H9 (cell line): ENCODE measurements at regions not wholly inside any gene's neighbourhood (a gene's known extent, or its start where the extent isn't known, plus 50 kb on each side); places are given as distances from the start of the nearest gene placed in this dataset.

ENCODE experiments used
- DNase-seq: peaks from one replicate; pipeline ENCODE4 v3.0.0-alpha.2; 2017
- H2AFZ ChIP-seq: one replicate; pipeline ENCODE4 v1.6.1; 2013; ENCODE audit warnings: mild to moderate bottlenecking, low read length, control low read depth, moderate library complexity
- H2AK5ac ChIP-seq: 2 replicates; pipeline ENCODE4 v1.6.1; 2013; ENCODE audit warnings: low read length, control low read depth, mixed read lengths; ENCODE audit not compliant: insufficient read length
- H2BK120ac ChIP-seq: one replicate; pipeline ENCODE4 v1.6.1; 2013; ENCODE audit warnings: low read depth, mild to moderate bottlenecking, low read length, control low read depth, inconsistent platforms; ENCODE audit not compliant: poor library complexity, severe bottlenecking
- H2BK12ac ChIP-seq: 2 replicates; pipeline ENCODE4 v1.6.1; 2013; ENCODE audit warnings: low read length, control low read depth, mixed read lengths, low read depth; ENCODE audit not compliant: insufficient read length
- H2BK15ac ChIP-seq: 2 replicates; pipeline ENCODE4 v1.6.1; 2013; ENCODE audit warnings: low read depth, low read length, control low read depth
- H2BK20ac ChIP-seq: one replicate; pipeline ENCODE4 v1.6.1; 2013; ENCODE audit warnings: low read depth, mild to moderate bottlenecking, low read length, control low read depth, inconsistent platforms; ENCODE audit not compliant: poor library complexity, severe bottlenecking
- H2BK5ac ChIP-seq: 2 replicates; pipeline ENCODE4 v1.6.1; 2013; ENCODE audit warnings: low read length, control low read depth, mixed read lengths; ENCODE audit not compliant: insufficient read length
- H3K14ac ChIP-seq: 2 replicates; pipeline ENCODE4 v1.6.1; 2013; ENCODE audit warnings: low read length, control low read depth; ENCODE audit not compliant: insufficient read depth
- H3K18ac ChIP-seq: 2 replicates; pipeline ENCODE4 v1.6.1; 2013; ENCODE audit warnings: low read depth, mild to moderate bottlenecking, mixed read lengths, low read length, control low read depth; ENCODE audit not compliant: insufficient read length
- H3K23ac ChIP-seq: 2 replicates; pipeline ENCODE4 v1.6.1; 2013; ENCODE audit warnings: low read length, control low read depth, mixed read lengths, low read depth; ENCODE audit not compliant: insufficient read length
- H3K23me2 ChIP-seq: 2 replicates; pipeline ENCODE4 v1.6.1; 2013; ENCODE audit warnings: low read depth, mild to moderate bottlenecking, mixed read lengths, low read length, control low read depth; ENCODE audit not compliant: insufficient read length, poor library complexity, severe bottlenecking
- H3K27ac ChIP-seq: 2 replicates; pipeline ENCODE4 v1.5.1; 2013; ENCODE audit warnings: low read length, control low read depth, mixed read lengths, low read depth; ENCODE audit not compliant: insufficient read length
- H3K27me3 ChIP-seq: 2 replicates; pipeline ENCODE4 v1.6.1; 2013; ENCODE audit warnings: low read length, control low read depth, inconsistent platforms; ENCODE audit not compliant: insufficient read depth
- H3K4ac ChIP-seq: 2 replicates; pipeline ENCODE4 v1.6.1; 2013; ENCODE audit warnings: low read depth, mild to moderate bottlenecking, control low read depth, inconsistent platforms, low read length, moderate library complexity
- H3K4me1 ChIP-seq: 2 replicates; pipeline ENCODE4 v1.6.1; 2013; ENCODE audit warnings: low read length, control low read depth, inconsistent platforms; ENCODE audit not compliant: insufficient read depth
- H3K4me2 ChIP-seq: 2 replicates; pipeline ENCODE4 v1.6.1; 2013; ENCODE audit warnings: low read length, control low read depth, mixed read lengths; ENCODE audit not compliant: insufficient read length, insufficient read depth
- H3K56ac ChIP-seq: 2 replicates; pipeline ENCODE4 v1.6.1; 2013; ENCODE audit warnings: low read depth, mild to moderate bottlenecking, mixed read lengths, low read length, control low read depth; ENCODE audit not compliant: insufficient read length
- H3K79me1 ChIP-seq: 2 replicates; pipeline ENCODE4 v1.6.1; 2013; ENCODE audit warnings: low read depth, mild to moderate bottlenecking, moderate library complexity, low read length, control low read depth, inconsistent platforms; ENCODE audit not compliant: insufficient read depth, poor library complexity, severe bottlenecking
- H3K79me2 ChIP-seq: 2 replicates; pipeline ENCODE4 v1.6.1; 2013; ENCODE audit warnings: low read length, control low read depth, inconsistent platforms; ENCODE audit not compliant: insufficient read depth
- H3K9ac ChIP-seq: 2 replicates; pipeline ENCODE4 v1.6.1; 2013; ENCODE audit warnings: low read length, control low read depth, mixed read lengths; ENCODE audit not compliant: insufficient read length; ENCODE audit errors: extremely low read depth
- H3K9me3 ChIP-seq: one replicate; pipeline ENCODE4 v1.6.1; 2013; ENCODE audit warnings: low read depth, low read length, inconsistent platforms; ENCODE audit not compliant: control insufficient read depth
- H3T11ph ChIP-seq: one replicate; pipeline ENCODE4 v1.6.1; 2013; ENCODE audit warnings: mild to moderate bottlenecking, low read length, control low read depth, inconsistent platforms
- H4K20me1 ChIP-seq: one replicate; pipeline ENCODE4 v1.6.1; 2013; ENCODE audit not compliant: control insufficient read depth, insufficient read length, insufficient read depth
- H4K5ac ChIP-seq: 2 replicates; pipeline ENCODE4 v1.6.1; 2013; ENCODE audit warnings: low read depth, mild to moderate bottlenecking, mixed read lengths, low read length, control low read depth; ENCODE audit not compliant: insufficient read length
- H4K8ac ChIP-seq: replicated peaks from 2 replicates; pipeline ENCODE4 v1.6.1; 2013; ENCODE audit warnings: low read length, control low read depth, mixed read lengths, low read depth; ENCODE audit not compliant: insufficient read length
- H4K91ac ChIP-seq: 2 replicates; pipeline ENCODE4 v1.6.1; 2013; ENCODE audit warnings: low read depth, mild to moderate bottlenecking, moderate library complexity, mixed read lengths, low read length, control low read depth; ENCODE audit not compliant: insufficient read length
- H3K27ac Mint-ChIP-seq, 3 experiments: 2 replicates in 2 of 3; 3 replicates in 1 of 3; pipeline ENCODE4 v1.8.0; 2020 to 2021; ENCODE audit warnings: mixed read lengths in 3 of 3, mild to moderate bottlenecking in 1 of 3, moderate library complexity in 1 of 3
- H3K27me3 Mint-ChIP-seq: 2 replicates; pipeline ENCODE4 v1.8.0; 2021; ENCODE audit warnings: low read depth, mild to moderate bottlenecking, moderate library complexity, mixed read lengths
- H3K36me3 Mint-ChIP-seq, 3 experiments: 2 replicates in 2 of 3; 3 replicates in 1 of 3; pipeline ENCODE4 v1.8.0; 2020 to 2021; ENCODE audit warnings: low read depth in 3 of 3, mixed read lengths in 3 of 3; ENCODE audit not compliant: insufficient read depth in 1 of 3
- H3K4me1 Mint-ChIP-seq, 2 experiments: 2 replicates each; pipeline ENCODE4 v1.8.0; 2020; ENCODE audit warnings: mixed read lengths in 2 of 2
- H3K4me3 Mint-ChIP-seq, 2 experiments: 2 replicates in 1 of 2; 3 replicates in 1 of 2; pipeline ENCODE4 v1.8.0; 2020 to 2021; ENCODE audit warnings: mild to moderate bottlenecking in 2 of 2, mixed read lengths in 2 of 2, moderate library complexity in 1 of 2
- H3K9me3 Mint-ChIP-seq, 2 experiments: 2 replicates in 1 of 2; 3 replicates in 1 of 2; pipeline ENCODE4 v1.8.0; 2020; ENCODE audit warnings: mild to moderate bottlenecking in 2 of 2, mixed read lengths in 2 of 2, moderate library complexity in 1 of 2
- CTCF ChIP-seq: fragments of 200-600 bp; sonication (generic); conservative IDR thresholded peaks from 3 replicates; pipeline ENCODE4 v1.8.0; 2021; ENCODE audit warnings: antibody characterized with exemption, mild to moderate bottlenecking
- WGBS: extraction: QIAGEN DNeasy Blood & Tissue Kit; methylation state at CpG from one replicate; pipeline ENCODE4 v1.1.7; 2013; ENCODE audit warnings: missing lambda C conversion rate, low lambda C conversion rate, mixed read lengths; ENCODE audit not compliant: insufficient read length; ENCODE audit errors: extremely low coverage; 5-methylcytosine and 5-hydroxymethylcytosine counted together

- no peak overlapping the region for H3K18ac ChIP-seq
- H3K4ac ChIP-seq, result no peak overlapping the region
- no peak overlapping the region for H2BK120ac ChIP-seq
- no peak overlapping the region for H2AK5ac ChIP-seq
- no CpG with 5 or more reads among the region's 1 CpG for WGBS
- H2BK15ac ChIP-seq, result no peak overlapping the region
- no peak overlapping the region for H4K5ac ChIP-seq
- no peak overlapping the region for H2BK12ac ChIP-seq
- TF ChIP-seq CTCF, result no peak
- H4K8ac ChIP-seq, result no peak overlapping the region
- Mint-ChIP-seq H3K4me1 (no peaks in the 10 kb centered on the region), H3K27me3 (no peaks in the 10 kb centered on the region), H3K27ac (no peak overlapping the region), H3K36me3 (peaks cover 0 to 8% (median 0%) of the 10 kb centered on the region in 3 experiments; a peak in 2 of 7 replicates), H3K9me3 (peaks cover 0 to 3% of the 10 kb centered on the region in 2 experiments; a peak in 1 of 5 replicates), H3K4me3 (no peak overlapping the region)
- H3K4me1 ChIP-seq, result no peaks in the 10 kb centered on the region
- H3K56ac ChIP-seq, result no peak overlapping the region
- no peak overlapping the region for H2BK5ac ChIP-seq
- H3K27ac ChIP-seq, result no peak overlapping the region
- no peak overlapping the region for H2BK20ac ChIP-seq
- H3K79me1 ChIP-seq, result no peaks in the 10 kb centered on the region
- H4K20me1 ChIP-seq, result no peaks in the 10 kb centered on the region
- no peak overlapping the region for H2AFZ ChIP-seq
- H3K79me2 ChIP-seq, result no peaks in the 10 kb centered on the region
- H3K9me3 ChIP-seq, result no peaks in the 10 kb centered on the region
- no peaks in the 10 kb centered on the region for H3K27me3 ChIP-seq
- no peak overlapping the region for H3K9ac ChIP-seq
- H4K91ac ChIP-seq, result no peak overlapping the region
- no peak overlapping the region for H3T11ph ChIP-seq
- H3K23me2 ChIP-seq, result no peaks in the 10 kb centered on the region
- no peak for DNase-seq
- H3K4me2 ChIP-seq, result no peak overlapping the region
- H3K23ac ChIP-seq, result no peak overlapping the region
- no peak overlapping the region for H3K14ac ChIP-seq
Measured at GRCh38 chr7:121520911-121521310, 124.8 kb upstream of the FAM3C start.
